SU-DHL-6 (cell line): ENCODE measurements at regions not wholly inside any gene's neighbourhood (a gene's known extent, or its start where the extent isn't known, plus 50 kb on each side); places are given as distances from the start of the nearest gene placed in this dataset.

Source experiments
- H2AFZ ChIP-seq: fragments of 200-600 bp; sonication (generic); 2 replicates; pipeline ENCODE4 v1.6.1; 2014; ENCODE audit warnings: low read depth, mild to moderate bottlenecking, moderate library complexity, mixed read lengths, antibody characterized with exemption, low read length; ENCODE audit not compliant: severe bottlenecking
- H3F3A ChIP-seq: fragments of 200-600 bp; shearing (Covaris generic); 2 replicates; pipeline ENCODE4 v1.6.0; 2016; ENCODE audit warnings: antibody characterized with exemption, mild to moderate bottlenecking; ENCODE audit not compliant: insufficient read depth
- H3K27ac ChIP-seq: fragments of 200-600 bp; sonication (generic); 2 replicates; pipeline ENCODE4 v1.5.1; 2016; ENCODE audit warnings: low read depth, mild to moderate bottlenecking, low read length, moderate library complexity, mixed read lengths
- H3K27me3 ChIP-seq: fragments of 200-600 bp; sonication (generic), shearing (Covaris generic); 2 replicates; pipeline ENCODE4 v1.6.0; 2014; ENCODE audit warnings: mild to moderate bottlenecking, low read length
- H3K36me3 ChIP-seq: fragments of 200-600 bp; sonication (generic); 2 replicates; pipeline ENCODE4 v1.6.1; 2014; ENCODE audit warnings: mild to moderate bottlenecking, low read length, mixed read lengths
- H3K4me2 ChIP-seq: fragments of 300-600, 200-600 bp; shearing (Covaris generic), sonication (generic); 2 replicates; pipeline ENCODE4 v1.6.0; 2014; ENCODE audit warnings: low read length, low read depth, mild to moderate bottlenecking; ENCODE audit not compliant: poor library complexity, severe bottlenecking
- H3K4me3 ChIP-seq: fragments of 200-600 bp; sonication (generic); 2 replicates; pipeline ENCODE4 v1.5.1; 2014; ENCODE audit warnings: antibody characterized with exemption, low read length, mild to moderate bottlenecking, mixed read lengths; ENCODE audit not compliant: insufficient read depth, poor library complexity, severe bottlenecking
- H3K79me2 ChIP-seq: fragments of 200-600 bp; sonication (generic); 2 replicates; pipeline ENCODE4 v1.6.1; 2014; ENCODE audit warnings: mild to moderate bottlenecking, low read length, moderate library complexity; ENCODE audit not compliant: insufficient read depth
- H3K9ac ChIP-seq: fragments of 200-600 bp; sonication (generic); 2 replicates; pipeline ENCODE4 v1.7.0; 2014; ENCODE audit warnings: mild to moderate bottlenecking, low read length
- H3K9me2 ChIP-seq: fragments of 200-600 bp; sonication (generic); replicated peaks from 2 replicates; pipeline ENCODE4 v1.6.1; 2014; ENCODE audit warnings: low read length; ENCODE audit not compliant: insufficient read depth
- H3K9me3 ChIP-seq: fragments of 200-600 bp; sonication (generic); 2 replicates; pipeline ENCODE4 v1.6.1; 2014; ENCODE audit warnings: low read length, mixed read lengths; ENCODE audit not compliant: insufficient read depth
- H4K20me1 ChIP-seq: fragments of 200-600 bp; sonication (generic); 2 replicates; pipeline ENCODE4 v1.6.1; 2014; ENCODE audit warnings: low read depth, mild to moderate bottlenecking, antibody characterized with exemption, low read length, moderate library complexity, mixed read lengths
- EZH2phosphoT487 ChIP-seq: fragments of 200-600 bp; sonication (generic), shearing (Covaris generic); conservative IDR thresholded peaks from 2 replicates; pipeline ENCODE4 v1.6.1; 2018; ENCODE audit warnings: mild to moderate bottlenecking, antibody characterized with exemption, low read length, moderate library complexity, mixed read lengths
- TF ChIP-seq, protein P1 (sequence below): fragments of 200-600 bp; sonication (generic); IDR thresholded peaks from one replicate; pipeline ENCODE4 v1.5.1; 2017; ENCODE audit warnings: antibody characterized with exemption, mild to moderate bottlenecking, low read length, moderate library complexity; ENCODE audit not compliant: insufficient read depth, poor library complexity, severe bottlenecking

DNA sequence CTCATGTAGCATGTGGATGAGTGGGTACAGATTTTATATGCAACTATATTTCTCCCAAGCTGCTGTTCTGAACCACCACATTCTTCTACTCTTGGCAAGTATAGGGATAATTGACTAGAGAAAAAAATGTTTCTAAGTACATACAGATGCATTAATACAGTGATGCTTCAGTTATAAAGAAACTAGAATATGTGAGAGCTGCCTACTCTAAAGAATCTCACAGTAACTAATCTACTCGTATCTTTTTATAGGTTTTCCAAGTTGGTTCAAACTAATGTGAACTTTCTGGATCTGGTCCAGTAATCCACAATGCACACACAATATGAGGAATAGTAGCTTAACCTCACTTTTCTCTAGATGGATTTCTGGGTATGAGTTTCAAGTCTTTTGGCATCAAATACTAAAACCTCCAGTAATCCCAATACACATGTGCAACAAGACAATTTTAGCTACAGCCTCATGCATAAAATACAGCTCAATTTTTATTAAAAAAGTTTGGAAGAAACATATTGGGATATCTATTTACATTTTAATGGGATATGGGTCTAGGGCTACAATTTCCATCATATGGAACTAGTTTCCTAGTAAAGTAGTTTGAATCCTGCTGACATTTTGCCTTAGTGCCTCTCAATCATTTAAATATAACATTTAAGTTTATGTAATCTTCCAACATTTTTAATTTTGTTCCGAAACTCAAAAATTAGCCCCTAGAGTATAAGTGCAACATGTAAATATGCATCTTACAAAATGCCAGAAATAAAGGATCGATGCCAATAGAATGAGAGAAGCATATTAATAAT, 2209.7 kb downstream of the LRRC4C start:
- no peaks in the 10 kb centered on the region for H3K36me3 ChIP-seq
- no peaks in the 10 kb centered on the region for H3F3A ChIP-seq
- no peaks in the 10 kb centered on the region for H3K27me3 ChIP-seq
- no peak overlapping the region for H2AFZ ChIP-seq
- no peak overlapping the region for H3K27ac ChIP-seq
- no peak overlapping the region for H3K4me2 ChIP-seq
- TF ChIP-seq EZH2phosphoT487, result no peak
- TF ChIP-seq, protein P1, sequence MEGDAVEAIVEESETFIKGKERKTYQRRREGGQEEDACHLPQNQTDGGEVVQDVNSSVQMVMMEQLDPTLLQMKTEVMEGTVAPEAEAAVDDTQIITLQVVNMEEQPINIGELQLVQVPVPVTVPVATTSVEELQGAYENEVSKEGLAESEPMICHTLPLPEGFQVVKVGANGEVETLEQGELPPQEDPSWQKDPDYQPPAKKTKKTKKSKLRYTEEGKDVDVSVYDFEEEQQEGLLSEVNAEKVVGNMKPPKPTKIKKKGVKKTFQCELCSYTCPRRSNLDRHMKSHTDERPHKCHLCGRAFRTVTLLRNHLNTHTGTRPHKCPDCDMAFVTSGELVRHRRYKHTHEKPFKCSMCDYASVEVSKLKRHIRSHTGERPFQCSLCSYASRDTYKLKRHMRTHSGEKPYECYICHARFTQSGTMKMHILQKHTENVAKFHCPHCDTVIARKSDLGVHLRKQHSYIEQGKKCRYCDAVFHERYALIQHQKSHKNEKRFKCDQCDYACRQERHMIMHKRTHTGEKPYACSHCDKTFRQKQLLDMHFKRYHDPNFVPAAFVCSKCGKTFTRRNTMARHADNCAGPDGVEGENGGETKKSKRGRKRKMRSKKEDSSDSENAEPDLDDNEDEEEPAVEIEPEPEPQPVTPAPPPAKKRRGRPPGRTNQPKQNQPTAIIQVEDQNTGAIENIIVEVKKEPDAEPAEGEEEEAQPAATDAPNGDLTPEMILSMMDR, result no peak
- H3K79me2 ChIP-seq, result no peaks in the 10 kb centered on the region
- no peak overlapping the region for H3K4me3 ChIP-seq
- H3K9me2 ChIP-seq, result no peaks in the 10 kb centered on the region
- no peaks in the 10 kb centered on the region for H3K9me3 ChIP-seq
- no peak overlapping the region for H3K9ac ChIP-seq
- H4K20me1 ChIP-seq, result no peaks in the 10 kb centered on the region

DNA sequence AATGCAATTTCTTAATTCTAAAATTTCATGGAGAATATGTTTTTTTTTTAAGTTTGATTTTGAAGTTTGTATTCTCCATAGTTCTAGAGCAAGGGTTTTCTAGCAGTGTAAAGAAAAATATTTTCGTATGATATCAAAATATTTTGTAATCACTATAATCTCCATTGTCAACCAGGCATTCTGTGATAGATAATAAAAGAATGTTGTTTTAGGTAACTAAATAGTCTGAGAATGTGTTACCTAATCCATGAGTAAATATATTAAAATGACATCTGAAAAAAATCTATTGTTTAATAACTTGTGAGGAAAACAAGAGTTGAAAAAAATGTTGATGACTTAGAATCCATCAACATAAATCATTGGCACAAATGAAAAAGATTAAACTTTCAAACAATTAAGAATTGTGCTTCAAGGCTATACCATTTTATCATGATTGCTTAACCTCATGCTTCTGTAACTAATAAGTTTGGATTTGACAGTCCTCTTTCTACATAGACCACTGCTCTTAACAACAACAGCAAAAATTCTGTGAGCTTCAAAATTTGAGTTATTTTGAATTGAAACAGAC, 2211.8 kb downstream of the LRRC4C start:
- H3F3A ChIP-seq, result no peaks in the 10 kb centered on the region
- no peaks in the 10 kb centered on the region for H3K36me3 ChIP-seq
- no peak overlapping the region for H2AFZ ChIP-seq
- H3K27me3 ChIP-seq, result no peaks in the 10 kb centered on the region
- TF ChIP-seq EZH2phosphoT487, result no peak
- TF ChIP-seq, protein P1, result no peak
- no peak overlapping the region for H3K4me3 ChIP-seq
- H3K9me2 ChIP-seq, result no peaks in the 10 kb centered on the region
- H3K4me2 ChIP-seq, result no peak overlapping the region
- no peak overlapping the region for H3K27ac ChIP-seq
- H3K79me2 ChIP-seq, result no peaks in the 10 kb centered on the region
- H3K9ac ChIP-seq, result no peak overlapping the region
- H3K9me3 ChIP-seq, result no peaks in the 10 kb centered on the region
- H4K20me1 ChIP-seq, result no peaks in the 10 kb centered on the region

DNA sequence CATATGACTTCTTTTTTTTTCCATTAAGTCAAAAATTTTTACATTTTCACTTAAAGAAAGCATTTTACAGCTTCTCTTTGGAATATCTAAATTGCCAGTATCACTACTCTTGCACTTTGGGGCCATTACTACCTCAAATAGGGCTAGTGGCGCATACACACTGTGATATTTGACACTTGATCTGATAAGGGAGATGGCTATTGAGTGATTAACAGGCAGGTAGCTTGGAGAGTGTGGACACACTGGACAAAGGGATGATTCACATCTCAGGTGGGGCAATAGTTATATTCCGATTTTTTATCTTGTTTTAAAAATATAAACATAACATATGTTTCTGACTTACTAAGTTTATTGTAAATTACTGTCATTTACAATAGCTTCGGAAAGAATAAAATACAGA, 2219.9 kb downstream of the LRRC4C start:
- H3K9ac ChIP-seq, result no peak overlapping the region
- no peak overlapping the region for H2AFZ ChIP-seq
- TF ChIP-seq, protein P1, result no peak
- no peak for TF ChIP-seq EZH2phosphoT487

More for the DNA sequence above, 2219.9 kb downstream of the LRRC4C start:
- no peaks in the 10 kb centered on the region for H3K79me2 ChIP-seq
- H3K4me3 ChIP-seq, result no peak overlapping the region
- H3K9me2 ChIP-seq, result no peaks in the 10 kb centered on the region
- no peaks in the 10 kb centered on the region for H4K20me1 ChIP-seq
- no peaks in the 10 kb centered on the region for H3K36me3 ChIP-seq
- H3K4me2 ChIP-seq, result no peak overlapping the region
- no peaks in the 10 kb centered on the region for H3F3A ChIP-seq
- H3K27ac ChIP-seq, result no peak overlapping the region
- H3K27me3 ChIP-seq, result no peaks in the 10 kb centered on the region
- no peaks in the 10 kb centered on the region for H3K9me3 ChIP-seq
